ENCODE measurements at regions not wholly inside any gene's neighbourhood (a gene's known extent, or its start where the extent isn't known, plus 50 kb on each side); places are given as distances from the start of the nearest gene placed in this dataset.
"Not testable (repeated sequence)": the region's sequence is repeated elsewhere in the genome, so short reads cannot be mapped to it uniquely, and the experiment has no call there.

GRCh38 chr7:55261386-55261770 is 103.8 kb upstream of the LANCL2 start:
- no peak for DNase-seq (ENCODE audit: low spot score)

GRCh38 chr7:55265328-55265727 is 99.8 kb upstream of the LANCL2 start:
- DNase-seq (ENCODE audit: low spot score); intact Hi-C loops (cut with DNase I): not testable (repeated sequence)

More at GRCh38 chr7:55261386-55261770, 103.8 kb upstream of the LANCL2 start:
- intact Hi-C loops (cut with DNase I): no loop called here

DNA sequence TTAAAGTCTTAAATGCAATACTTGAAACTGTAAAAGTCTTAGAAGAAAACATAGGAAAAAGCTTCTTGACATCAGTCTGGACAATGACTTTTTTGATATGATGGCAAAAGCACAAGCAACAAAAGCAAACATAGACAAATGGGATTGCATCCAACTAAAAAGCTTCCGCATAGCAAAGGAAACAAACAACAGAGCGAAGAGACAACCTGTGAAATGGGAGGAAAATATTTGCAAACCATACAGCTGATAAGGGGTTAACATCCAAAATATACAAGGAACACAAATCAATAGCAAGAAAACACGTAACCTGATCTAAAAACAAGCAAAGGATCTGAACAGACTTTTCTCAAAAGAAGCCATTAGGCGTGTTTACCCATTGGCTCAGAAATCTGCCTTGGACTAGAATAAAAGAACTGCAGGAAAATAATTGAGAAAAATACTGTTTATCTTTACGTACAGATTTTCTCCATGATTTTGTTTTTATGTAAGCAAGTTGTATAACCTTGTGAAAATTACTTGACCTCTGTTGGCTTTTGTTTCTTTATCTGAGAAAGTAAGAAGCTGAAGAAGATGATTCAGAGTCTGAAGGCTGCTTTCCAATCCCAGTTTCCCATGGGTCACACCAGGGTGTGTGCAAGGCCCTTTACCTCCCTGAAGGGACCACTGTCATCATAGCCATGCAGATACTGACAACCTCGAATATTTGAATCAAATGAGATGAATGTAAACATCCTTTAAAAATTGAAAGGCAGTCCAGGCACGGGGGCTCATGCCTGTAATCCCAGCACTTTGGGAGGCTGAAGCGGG is 99.1 kb upstream of the LANCL2 start:
- no peak for DNase-seq (ENCODE audit: low spot score)
- intact Hi-C loops (cut with DNase I): no loop called here

DNA sequence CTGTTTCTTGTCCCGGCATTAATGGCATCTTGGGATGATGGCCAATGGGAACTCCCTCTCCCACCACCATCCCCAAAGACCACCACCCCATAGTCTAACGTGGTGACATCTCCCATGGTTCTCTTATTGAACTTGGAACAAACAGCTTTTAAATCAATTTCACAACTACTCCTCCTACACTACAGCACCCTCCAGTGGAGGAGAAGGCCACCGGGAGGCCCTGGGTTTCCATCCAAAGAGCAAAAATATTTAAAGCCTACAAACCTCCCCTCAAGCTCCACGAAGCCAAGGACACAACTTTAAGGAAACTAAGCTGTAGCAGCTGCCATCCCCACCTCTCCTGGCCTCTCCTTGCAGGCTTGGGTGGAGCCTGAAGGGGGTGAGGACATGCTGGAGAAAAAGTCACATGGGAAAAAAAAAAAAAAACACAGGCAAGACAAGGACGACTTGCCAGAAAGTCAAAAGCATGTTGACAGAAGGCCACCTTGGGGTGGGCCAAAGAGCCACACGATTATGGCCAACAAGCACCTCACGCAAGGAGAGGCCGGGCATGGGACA is 94.0 kb upstream of the LANCL2 start:
- no peak for DNase-seq (ENCODE audit: low spot score)
- intact Hi-C loops (cut with DNase I): no loop called here

DNA sequence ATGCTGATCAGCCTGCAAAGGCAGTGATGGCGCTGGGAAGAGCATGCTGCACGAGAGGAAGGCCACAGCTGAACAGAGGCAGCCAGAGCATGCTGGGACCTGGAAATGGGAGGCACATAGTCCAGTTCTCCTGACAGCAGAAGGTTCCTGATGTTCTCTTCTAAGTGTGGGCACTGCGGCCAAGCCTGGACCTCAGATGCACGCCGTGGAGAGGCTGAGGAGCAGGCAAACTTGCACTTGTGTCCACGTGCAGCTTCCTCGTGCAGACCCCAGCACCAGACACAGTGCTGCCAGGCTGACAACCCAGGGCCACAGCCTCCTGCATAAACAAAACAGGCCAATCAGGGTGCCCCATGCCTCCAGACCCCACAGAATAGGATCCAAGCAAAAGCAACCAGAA is 93.5 kb upstream of the LANCL2 start:
- intact Hi-C loops (cut with DNase I): no loop called here
- DNase-seq (ENCODE audit: low spot score): no peak

GRCh38 chr7:55272328-55272727 is 92.8 kb upstream of the LANCL2 start:
- DNase-seq (ENCODE audit: low spot score): no peak
- intact Hi-C loops (cut with DNase I): no loop called here

GRCh38 chr7:55273186-55273980 is 91.8 kb upstream of the LANCL2 start:
- intact Hi-C loops (cut with DNase I): no loop called here
- DNase-seq (ENCODE audit: low spot score): no peak

DNA sequence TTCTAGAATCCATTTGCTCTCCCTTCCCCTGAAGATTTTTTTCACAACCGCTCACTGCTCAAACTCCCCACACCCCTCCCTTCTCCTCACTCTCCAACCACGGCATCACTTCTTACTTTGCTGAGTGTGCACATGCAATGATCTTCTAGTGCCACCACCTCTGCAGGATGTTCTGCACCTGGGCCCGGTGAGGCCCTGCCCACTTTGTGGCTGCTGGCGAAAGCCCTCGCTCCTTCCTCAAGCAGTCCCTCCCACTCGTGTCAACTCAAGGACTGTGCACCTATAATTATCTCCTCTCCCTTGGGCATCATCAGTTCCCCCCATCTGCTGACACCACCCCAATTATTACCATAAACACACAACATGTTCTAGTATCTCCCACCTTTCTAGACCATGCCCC is 91.0 kb upstream of the LANCL2 start:
- no peak for DNase-seq (ENCODE audit: low spot score)
- intact Hi-C loops (cut with DNase I): no loop called here

DNA sequence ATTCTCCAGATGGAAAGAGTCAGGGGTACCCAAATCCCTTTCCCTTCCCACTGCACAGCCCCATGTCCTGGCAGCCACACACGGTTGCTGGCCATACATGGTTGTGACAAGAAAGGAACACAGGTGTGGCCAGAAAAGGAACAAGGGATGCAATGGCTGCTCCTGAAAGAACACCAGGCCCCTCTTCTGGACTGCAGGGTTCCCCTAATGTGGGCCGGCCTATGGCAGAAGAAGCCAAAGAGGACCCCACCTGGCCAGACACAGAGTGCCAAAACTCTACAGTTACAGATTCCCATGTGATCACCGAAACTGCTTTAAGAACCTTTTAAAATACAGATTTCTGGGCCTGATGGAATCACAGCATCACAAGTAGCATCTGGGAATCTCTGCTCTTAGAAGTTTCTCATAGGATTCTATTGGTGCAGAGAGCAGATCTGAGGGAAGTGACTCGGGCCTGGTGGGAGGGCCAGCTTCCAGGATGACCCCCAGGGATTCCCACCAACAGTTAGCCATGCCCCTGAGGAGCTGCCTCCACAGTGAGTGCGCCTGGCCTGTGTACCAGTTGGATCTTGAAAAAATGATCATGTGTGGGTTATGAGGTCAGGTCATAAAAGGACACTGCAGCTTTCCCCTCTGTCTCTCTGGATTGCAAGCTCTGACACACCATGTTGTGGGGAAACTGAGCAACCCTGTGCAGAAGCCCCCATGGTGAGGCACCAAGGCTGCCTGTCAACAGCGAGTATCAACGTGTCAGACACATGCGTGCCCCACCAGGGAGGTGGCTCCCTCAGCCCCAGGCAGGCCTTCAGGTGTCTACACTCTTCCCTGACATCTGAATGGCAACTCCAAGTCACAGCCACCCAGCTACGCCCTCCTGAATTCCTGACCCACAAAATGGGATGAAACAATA is 89.6 kb upstream of the LANCL2 start:
- no peak for DNase-seq (ENCODE audit: low spot score)
- intact Hi-C loops (cut with DNase I): loop anchor here in 1 of 2 donors (5.0 kb wide), 1 partner anchor 137 kb away; no protein-coding TSS in a partner anchor

DNA sequence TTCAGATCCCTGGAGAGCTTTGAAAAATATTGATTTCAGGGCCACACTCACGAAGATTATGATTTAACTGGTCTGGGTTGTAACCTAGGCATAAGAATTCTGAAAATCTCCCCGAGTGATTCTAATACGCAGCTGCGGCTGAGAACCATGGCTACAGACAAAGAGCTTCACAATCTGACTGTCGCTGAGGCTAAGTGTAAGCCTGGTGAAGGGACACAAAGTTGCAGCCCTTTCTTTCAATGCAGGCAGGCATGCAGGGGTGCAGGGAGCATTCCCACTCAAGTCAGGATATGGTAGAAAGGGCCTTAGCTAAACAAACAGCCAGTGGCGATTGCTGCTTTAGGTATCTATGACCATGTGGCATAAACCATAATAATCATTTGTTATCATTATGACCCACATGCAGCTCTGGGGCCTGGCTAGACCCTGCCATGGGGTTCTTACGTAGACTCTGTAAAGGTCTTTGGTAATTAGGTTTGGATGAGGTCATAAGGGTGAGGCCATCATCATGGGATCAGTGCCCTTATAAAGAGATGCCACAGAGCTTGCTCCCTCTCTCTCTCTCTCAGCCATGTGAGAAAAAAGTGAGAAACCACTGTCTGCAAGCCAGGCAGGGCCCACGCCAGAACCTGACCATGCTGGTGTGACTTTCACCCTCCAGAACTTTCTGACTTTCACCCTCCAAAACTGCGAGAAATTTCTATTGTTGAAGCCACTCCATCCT is 88.4 kb upstream of the LANCL2 start:
- intact Hi-C loops (cut with DNase I): loop anchor here in 1 of 2 donors (5.0 kb wide), 1 partner anchor 136 kb away; no protein-coding TSS in a partner anchor
- no peak for DNase-seq (ENCODE audit: low spot score)

DNA sequence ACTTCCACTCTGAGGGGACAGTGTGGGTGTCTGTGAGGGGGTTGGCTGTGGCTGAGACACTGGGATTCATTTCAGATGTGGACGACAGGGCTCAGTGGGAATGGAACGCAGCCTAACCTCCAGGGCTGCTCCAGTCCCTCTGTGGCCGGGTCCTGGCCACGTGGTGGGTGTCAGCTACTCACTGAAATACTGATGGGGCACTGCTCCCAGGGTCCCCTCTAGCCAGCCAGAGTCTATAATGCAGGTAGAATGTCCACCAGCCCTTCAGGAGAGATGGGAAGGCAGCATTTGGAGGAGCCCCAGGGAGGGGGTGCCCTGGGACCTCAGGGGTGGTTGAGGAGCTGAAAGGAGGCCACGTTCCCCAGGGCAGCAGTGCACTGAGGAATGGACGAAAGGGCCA is 87.2 kb upstream of the LANCL2 start:
- DNase-seq (ENCODE audit: low spot score): no peak
- intact Hi-C loops (cut with DNase I): loop anchor here (2.0 to 5.0 kb wide), 2 partner anchors 134 to 137 kb away; no protein-coding TSS in a partner anchor

DNA sequence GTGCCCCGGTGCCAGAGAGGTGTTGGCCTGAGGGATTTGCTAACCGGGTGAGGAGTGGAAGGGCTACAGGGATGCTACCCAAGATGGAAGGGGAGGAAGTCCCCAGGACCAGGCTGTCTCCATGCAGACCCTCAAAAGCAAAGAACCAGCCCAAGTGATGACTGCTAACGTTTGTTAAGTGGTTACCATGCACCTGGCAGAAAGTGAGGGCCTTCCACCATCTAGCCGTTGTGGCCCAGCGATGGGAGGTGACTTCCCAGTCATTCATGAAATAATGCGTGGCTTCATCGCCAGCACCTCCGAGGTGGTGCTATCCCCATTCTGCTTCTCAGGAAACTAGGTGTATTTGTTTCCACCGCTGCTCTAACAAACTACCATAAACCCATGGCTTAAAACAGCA is 86.8 kb upstream of the LANCL2 start:
- DNase-seq (ENCODE audit: low spot score): no peak
- intact Hi-C loops (cut with DNase I): loop anchor here (2.0 to 5.0 kb wide), 2 partner anchors 134 to 136 kb away; no protein-coding TSS in a partner anchor

DNA sequence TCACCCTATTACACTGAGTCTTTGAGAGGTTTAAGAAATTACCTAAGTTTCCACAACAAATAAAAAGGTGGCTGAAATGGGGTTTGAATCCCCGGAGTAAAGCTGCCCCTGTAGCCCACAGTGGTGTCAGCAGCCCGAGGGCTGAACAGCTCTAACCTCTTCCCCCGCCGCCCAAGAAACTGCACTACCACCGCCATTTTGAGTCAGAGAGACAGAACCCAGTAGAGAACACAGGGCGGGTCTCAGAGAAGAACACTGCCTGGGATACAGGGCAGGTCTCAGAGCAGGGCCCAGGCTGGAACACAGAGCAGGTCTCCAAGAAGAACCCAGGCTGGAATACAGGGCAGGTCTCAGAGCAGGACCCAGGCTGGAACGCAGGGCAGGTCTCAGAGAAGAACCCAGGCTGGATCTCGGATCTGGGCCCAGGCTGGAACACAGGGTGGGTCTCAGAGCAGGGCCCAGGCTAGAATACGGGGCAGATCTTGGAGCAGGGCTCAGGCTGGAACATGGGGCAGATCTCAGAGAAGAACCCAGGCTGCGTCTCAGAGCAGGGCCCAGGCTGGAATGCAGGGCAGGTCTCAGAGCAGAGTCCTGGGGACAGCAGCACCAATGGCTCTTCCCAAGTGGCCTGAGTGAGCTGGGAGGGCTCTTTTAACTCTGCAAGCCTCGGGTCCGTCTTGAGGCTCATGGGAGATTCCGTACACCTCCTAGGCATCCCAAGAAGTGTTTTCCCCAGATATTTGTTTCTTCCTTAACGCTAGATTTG is 85.9 kb upstream of the LANCL2 start:
- no peak for DNase-seq (ENCODE audit: low spot score)
- intact Hi-C loops (cut with DNase I): loop anchor here (2.0 to 5.0 kb wide), 2 partner anchors 133 to 136 kb away; no protein-coding TSS in a partner anchor

DNA sequence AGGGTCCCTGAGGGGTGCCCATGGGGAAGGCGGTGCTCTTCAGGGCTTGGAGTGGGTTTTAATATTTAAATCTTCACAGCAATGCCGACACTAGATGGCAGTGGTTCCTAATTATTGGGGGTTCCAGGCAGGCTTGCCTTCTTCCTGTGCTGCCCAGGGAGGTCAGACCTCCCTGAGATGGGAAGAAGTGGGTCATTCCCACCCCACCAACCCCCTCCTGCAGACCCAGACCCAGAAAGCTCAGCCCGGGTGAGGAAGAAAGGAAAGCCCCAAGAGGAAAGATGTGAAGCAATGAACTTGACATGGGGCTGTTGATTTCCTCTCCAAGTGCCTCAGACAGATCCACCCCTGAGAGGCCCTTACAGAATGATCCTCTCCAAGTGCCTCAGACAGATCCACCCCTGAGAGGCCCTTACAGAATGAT is 85.1 kb upstream of the LANCL2 start:
- intact Hi-C loops (cut with DNase I): no loop called here
- DNase-seq (ENCODE audit: low spot score): no peak

GRCh38 chr7:55285665-55286064 is 79.5 kb upstream of the LANCL2 start:
- intact Hi-C loops (cut with DNase I): no loop called here
- no peak for DNase-seq (ENCODE audit: low spot score)

DNA sequence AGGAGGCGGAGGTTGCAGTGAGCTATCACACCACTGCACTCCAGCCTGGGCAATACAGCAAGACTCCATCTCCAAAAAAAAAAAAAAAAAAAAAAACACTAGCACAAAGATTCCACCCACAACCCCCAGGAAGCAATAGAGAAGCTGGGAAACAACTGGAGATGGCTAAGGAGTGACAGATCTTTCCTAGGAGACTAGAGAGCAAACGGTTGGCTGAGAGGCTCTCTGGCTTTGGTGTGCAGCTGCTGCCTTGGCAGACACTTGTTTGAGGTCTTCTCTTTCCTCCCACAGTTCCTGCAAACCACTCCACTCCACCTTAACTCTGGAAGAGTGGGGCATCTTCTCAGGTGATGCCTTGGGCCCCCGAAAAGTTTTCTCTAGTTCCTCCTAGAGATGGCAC is 78.5 kb upstream of the LANCL2 start:
- intact Hi-C loops (cut with DNase I): no loop called here
- no peak for DNase-seq (ENCODE audit: low spot score)

GRCh38 chr7:55288070-55288824 is 76.9 kb upstream of the LANCL2 start:
- intact Hi-C loops (cut with DNase I): no loop called here
- no peak for DNase-seq (ENCODE audit: low spot score)

All from posterior vena cava (tissue), 2 donors.